Panc1 (cell line): ENCODE measurements at regions not wholly inside any gene's neighbourhood (a gene's known extent, or its start where the extent isn't known, plus 50 kb on each side); places are given as distances from the start of the nearest gene placed in this dataset.

Experiments used
- ATAC-seq: fragments of 200-7000 bp; cut with Tn5 transposase; 2 replicates; pipeline ENCODE4 v1.9.1; 2020; ENCODE audit warnings: mild to moderate bottlenecking, moderate library complexity
- BruUV-seq: library from RNA; stranded (reverse); fragments of 400-500 nt; replicated peaks from 2 replicates; lab custom pipeline; 2021; lab: Mats Ljungman, UMichigan
- CTCF ChIA-PET: fragments of 300-600 bp; sonication (Branson Sonifier 250); formaldehyde crosslinking; loops from one replicate; lab custom pipeline; 2022; ENCODE audit warnings: antibody characterized with exemption; lab: Charles Lee
- POLR2A ChIA-PET: fragments of 300-600 bp; sonication (Branson Sonifier 250); formaldehyde crosslinking; loops from one replicate; lab custom pipeline; 2022; ENCODE audit warnings: antibody characterized with exemption; lab: Charles Lee
- DNase-seq: peaks from one replicate; pipeline ENCODE4 v3.0.0-alpha.2; 2010; ENCODE audit warnings: low read depth, low spot score
- H3K27ac ChIP-seq: 2 replicates; pipeline ENCODE4 v1.5.1; 2011; ENCODE audit warnings: mild to moderate bottlenecking, low read length, inconsistent platforms
- H3K27me3 ChIP-seq: fragments of 200-500 bp; sonication (Bioruptor generic); 2 replicates; pipeline ENCODE4 v1.6.0; 2014; ENCODE audit warnings: low read length, inconsistent platforms; ENCODE audit not compliant: control insufficient read depth, insufficient read depth
- H3K36me3 ChIP-seq: fragments of 200-500 bp; sonication (Bioruptor generic); 2 replicates; pipeline ENCODE4 v1.5.1; 2014; ENCODE audit warnings: inconsistent platforms, mild to moderate bottlenecking, low read length, moderate library complexity; ENCODE audit not compliant: control insufficient read depth, insufficient read depth
- H3K4me1 ChIP-seq: 2 replicates; pipeline ENCODE4 v1.5.1; 2011; ENCODE audit warnings: inconsistent platforms, mild to moderate bottlenecking, low read length, moderate library complexity; ENCODE audit not compliant: control insufficient read depth, insufficient read depth
- H3K4me3 ChIP-seq, 2 experiments: 2 replicates each; pipeline ENCODE4 v1.5.1; 2011 to 2012; ENCODE audit warnings: low read depth in 2 of 2, low read length in 2 of 2, mild to moderate bottlenecking in 2 of 2, inconsistent platforms in 1 of 2, moderate library complexity in 1 of 2
- H3K9me3 ChIP-seq: fragments of 200-500 bp; sonication (Bioruptor generic); 2 replicates; pipeline ENCODE4 v1.5.1; 2014; ENCODE audit warnings: low read depth, mild to moderate bottlenecking, inconsistent platforms, low read length, moderate library complexity; ENCODE audit not compliant: control insufficient read depth, insufficient read depth
- POLR2AphosphoS5 ChIP-seq: IDR thresholded peaks from 2 replicates; pipeline ENCODE4 v1.6.1; 2012; ENCODE audit warnings: mild to moderate bottlenecking, low read depth, low read length, moderate library complexity
- SIN3A ChIP-seq: IDR thresholded peaks from 2 replicates; pipeline ENCODE4 v1.6.1; 2012; ENCODE audit warnings: low read depth, mild to moderate bottlenecking, low read length, moderate library complexity, borderline replicate concordance; ENCODE audit not compliant: insufficient read depth
- TCF7L2 ChIP-seq: IDR thresholded peaks from 2 replicates; pipeline ENCODE4 v1.6.1; 2011; ENCODE audit warnings: mild to moderate bottlenecking, low read depth, low read length, inconsistent platforms
- in situ Hi-C: cut with HindIII; loops from 2 replicates; pipeline ENCODE4 v1.10.0; 2016; ENCODE audit warnings: low sequenced_read_pairs, low pct_unique_long_range_greater_than_20kb
- intact Hi-C: fragments of 100-400 bp; cut with micrococcal nuclease; formaldehyde crosslinking; loops from one replicate; pipeline ENCODE4 v1.10.0; 2022; ENCODE audit not compliant: unreplicated experiment
- TF ChIP-seq, protein P1 (sequence below): fragments of 450-650 bp; IDR thresholded peaks from 2 replicates; pipeline ENCODE4 v1.5.1; 2017; ENCODE audit warnings: mild to moderate bottlenecking
- TF ChIP-seq, protein P2 (sequence below), 2 experiments: IDR thresholded peaks; 2 replicates each; pipeline ENCODE4 v1.6.1; 2011 to 2012; ENCODE audit warnings: low read depth in 2 of 2, control low read depth in 1 of 2, low read length in 1 of 2, mild to moderate bottlenecking in 1 of 2, moderate library complexity in 1 of 2; ENCODE audit not compliant: insufficient read depth in 1 of 2

GRCh38 chr2:163541943-163542342 is 193.9 kb downstream of the FIGN start:
- POLR2A ChIA-PET, result no interaction called here
- DNase-seq (no peak), ATAC-seq (no peak)
- H3K27ac ChIP-seq, result no peak overlapping the region
- no peak overlapping the region for H3K4me3 ChIP-seq
- H3K9me3 ChIP-seq, result no peaks in the 10 kb centered on the region
- no peaks in the 10 kb centered on the region for H3K4me1 ChIP-seq
- intact Hi-C loops (no loop called here), in situ Hi-C loops (no loop called here)
- no peaks in the 10 kb centered on the region for H3K36me3 ChIP-seq
- no peak for TF ChIP-seq TCF7L2
- TF ChIP-seq POLR2AphosphoS5, result no peak
- no peak for TF ChIP-seq SIN3A
- TF ChIP-seq, protein P1, sequence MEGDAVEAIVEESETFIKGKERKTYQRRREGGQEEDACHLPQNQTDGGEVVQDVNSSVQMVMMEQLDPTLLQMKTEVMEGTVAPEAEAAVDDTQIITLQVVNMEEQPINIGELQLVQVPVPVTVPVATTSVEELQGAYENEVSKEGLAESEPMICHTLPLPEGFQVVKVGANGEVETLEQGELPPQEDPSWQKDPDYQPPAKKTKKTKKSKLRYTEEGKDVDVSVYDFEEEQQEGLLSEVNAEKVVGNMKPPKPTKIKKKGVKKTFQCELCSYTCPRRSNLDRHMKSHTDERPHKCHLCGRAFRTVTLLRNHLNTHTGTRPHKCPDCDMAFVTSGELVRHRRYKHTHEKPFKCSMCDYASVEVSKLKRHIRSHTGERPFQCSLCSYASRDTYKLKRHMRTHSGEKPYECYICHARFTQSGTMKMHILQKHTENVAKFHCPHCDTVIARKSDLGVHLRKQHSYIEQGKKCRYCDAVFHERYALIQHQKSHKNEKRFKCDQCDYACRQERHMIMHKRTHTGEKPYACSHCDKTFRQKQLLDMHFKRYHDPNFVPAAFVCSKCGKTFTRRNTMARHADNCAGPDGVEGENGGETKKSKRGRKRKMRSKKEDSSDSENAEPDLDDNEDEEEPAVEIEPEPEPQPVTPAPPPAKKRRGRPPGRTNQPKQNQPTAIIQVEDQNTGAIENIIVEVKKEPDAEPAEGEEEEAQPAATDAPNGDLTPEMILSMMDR, result no peak
- TF ChIP-seq, protein P2, sequence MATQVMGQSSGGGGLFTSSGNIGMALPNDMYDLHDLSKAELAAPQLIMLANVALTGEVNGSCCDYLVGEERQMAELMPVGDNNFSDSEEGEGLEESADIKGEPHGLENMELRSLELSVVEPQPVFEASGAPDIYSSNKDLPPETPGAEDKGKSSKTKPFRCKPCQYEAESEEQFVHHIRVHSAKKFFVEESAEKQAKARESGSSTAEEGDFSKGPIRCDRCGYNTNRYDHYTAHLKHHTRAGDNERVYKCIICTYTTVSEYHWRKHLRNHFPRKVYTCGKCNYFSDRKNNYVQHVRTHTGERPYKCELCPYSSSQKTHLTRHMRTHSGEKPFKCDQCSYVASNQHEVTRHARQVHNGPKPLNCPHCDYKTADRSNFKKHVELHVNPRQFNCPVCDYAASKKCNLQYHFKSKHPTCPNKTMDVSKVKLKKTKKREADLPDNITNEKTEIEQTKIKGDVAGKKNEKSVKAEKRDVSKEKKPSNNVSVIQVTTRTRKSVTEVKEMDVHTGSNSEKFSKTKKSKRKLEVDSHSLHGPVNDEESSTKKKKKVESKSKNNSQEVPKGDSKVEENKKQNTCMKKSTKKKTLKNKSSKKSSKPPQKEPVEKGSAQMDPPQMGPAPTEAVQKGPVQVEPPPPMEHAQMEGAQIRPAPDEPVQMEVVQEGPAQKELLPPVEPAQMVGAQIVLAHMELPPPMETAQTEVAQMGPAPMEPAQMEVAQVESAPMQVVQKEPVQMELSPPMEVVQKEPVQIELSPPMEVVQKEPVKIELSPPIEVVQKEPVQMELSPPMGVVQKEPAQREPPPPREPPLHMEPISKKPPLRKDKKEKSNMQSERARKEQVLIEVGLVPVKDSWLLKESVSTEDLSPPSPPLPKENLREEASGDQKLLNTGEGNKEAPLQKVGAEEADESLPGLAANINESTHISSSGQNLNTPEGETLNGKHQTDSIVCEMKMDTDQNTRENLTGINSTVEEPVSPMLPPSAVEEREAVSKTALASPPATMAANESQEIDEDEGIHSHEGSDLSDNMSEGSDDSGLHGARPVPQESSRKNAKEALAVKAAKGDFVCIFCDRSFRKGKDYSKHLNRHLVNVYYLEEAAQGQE (IDR thresholded peaks at IDR 0.05; ENCODE audit: insufficient read depth in 1 of 2, low read depth in 2 of 2, low read length in 1 of 2), result no peak
- CTCF ChIA-PET, result no interaction called here
- H3K27me3 ChIP-seq, result no peaks in the 10 kb centered on the region
- no TSS peak for BruUV-seq

DNA sequence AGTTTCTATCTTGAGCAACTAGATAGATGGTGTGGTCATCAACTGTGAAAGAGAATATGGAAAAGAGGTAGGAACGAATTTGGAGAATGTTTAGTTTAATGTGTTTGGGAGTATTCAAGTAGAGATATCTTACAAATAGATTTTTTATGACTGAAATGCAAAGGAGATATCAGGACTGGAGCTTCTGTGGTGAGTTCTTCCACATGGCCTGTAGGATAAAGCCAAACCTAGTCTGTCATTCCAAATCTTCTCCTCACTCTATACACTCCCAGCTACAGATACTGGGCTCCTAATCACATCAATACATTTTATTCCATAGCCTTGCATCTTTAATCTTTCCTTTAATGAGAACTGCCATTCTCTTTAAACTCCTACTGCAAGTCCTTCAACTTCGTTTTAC is 194.3 kb downstream of the FIGN start:
- in situ Hi-C loops, result no loop called here
- no peaks in the 10 kb centered on the region for H3K36me3 ChIP-seq
- CTCF ChIA-PET, result no interaction called here
- no peak overlapping the region for H3K4me3 ChIP-seq
- H3K27me3 ChIP-seq, result no peaks in the 10 kb centered on the region
- intact Hi-C loops, result no loop called here
- TF ChIP-seq SIN3A (no peak), POLR2AphosphoS5 (no peak), TCF7L2 (no peak)
- TF ChIP-seq, protein P2 (IDR thresholded peaks at IDR 0.05; ENCODE audit: insufficient read depth in 1 of 2, low read depth in 2 of 2, low read length in 1 of 2), result no peak
- TF ChIP-seq, protein P1, result no peak
- ATAC-seq (no peak), DNase-seq (no peak)
- no peaks in the 10 kb centered on the region for H3K4me1 ChIP-seq
- no TSS peak for BruUV-seq
- H3K9me3 ChIP-seq, result no peaks in the 10 kb centered on the region
- no peak overlapping the region for H3K27ac ChIP-seq
- POLR2A ChIA-PET, result no interaction called here
